NT2/D1 (cell line): ENCODE measurements at regions not wholly inside any gene's neighbourhood (a gene's known extent, or its start where the extent isn't known, plus 50 kb on each side); places are given as distances from the start of the nearest gene placed in this dataset.
"Not testable (repeated sequence)": the region's sequence is repeated elsewhere in the genome, so short reads cannot be mapped to it uniquely, and the experiment has no call there.

Experiments
- SUZ12 ChIP-seq: IDR thresholded peaks from 2 replicates; pipeline ENCODE4 v1.6.1; 2011; ENCODE audit not compliant: insufficient read length, insufficient read depth; ENCODE audit errors: extremely low read depth
- YY1 ChIP-seq: IDR thresholded peaks from 2 replicates; pipeline ENCODE4 v1.6.1; 2011; ENCODE audit not compliant: insufficient read length, insufficient read depth
- ZNF274 ChIP-seq: IDR thresholded peaks from 2 replicates; pipeline ENCODE4 v1.6.1; 2011; ENCODE audit warnings: mild to moderate bottlenecking, low read depth, low read length

- TF ChIP-seq YY1, ZNF274, SUZ12: not testable (repeated sequence)
Observed at GRCh38 chr4:116097353-116097752, 983.9 kb upstream of the NDST4 start.
